Neural cell (in vitro differentiated cells): ENCODE measurements at regions not wholly inside any gene's neighbourhood (a gene's known extent, or its start where the extent isn't known, plus 50 kb on each side); places are given as distances from the start of the nearest gene placed in this dataset.

ENCODE experiments used
- H2AFZ ChIP-seq: fragments of 200-600, 300-800 bp; sonication (generic), shearing (Covaris generic); 2 replicates; pipeline ENCODE4 v1.6.0; 2014; ENCODE audit warnings: low read depth, mild to moderate bottlenecking, antibody characterized with exemption, low read length, moderate library complexity
- H3F3A ChIP-seq: fragments of 200-600 bp; shearing (Covaris generic); 2 replicates; pipeline ENCODE4 v1.6.1; 2016; ENCODE audit warnings: mild to moderate bottlenecking, moderate library complexity, mixed read lengths, antibody characterized with exemption, low read length; ENCODE audit not compliant: insufficient read depth, poor library complexity, severe bottlenecking
- H3K27ac ChIP-seq: fragments of 200-600, 300-800 bp; sonication (generic), shearing (Covaris generic); 2 replicates; pipeline ENCODE4 v1.5.1; 2014; ENCODE audit warnings: mild to moderate bottlenecking, low read length, moderate library complexity
- H3K27me3 ChIP-seq: fragments of 300-800, 200-600 bp; sonication (generic), shearing (Covaris generic); 2 replicates; pipeline ENCODE4 v1.6.0; 2014; ENCODE audit warnings: mild to moderate bottlenecking, low read depth, low read length, moderate library complexity; ENCODE audit not compliant: insufficient read depth
- H3K36me3 ChIP-seq: fragments of 300-800, 200-600 bp; sonication (generic), shearing (Covaris generic); 2 replicates; pipeline ENCODE4 v1.5.1; 2014; ENCODE audit warnings: mild to moderate bottlenecking, antibody characterized with exemption, low read length, moderate library complexity; ENCODE audit not compliant: insufficient read depth
- H3K4me2 ChIP-seq: fragments of 300-800, 200-600 bp; sonication (generic), shearing (Covaris generic); 2 replicates; pipeline ENCODE4 v1.6.0; 2014; ENCODE audit warnings: mild to moderate bottlenecking, low read length
- H3K4me3 ChIP-seq: fragments of 300-800, 200-600 bp; sonication (generic), shearing (Covaris generic); 2 replicates; pipeline ENCODE4 v1.5.1; 2014; ENCODE audit warnings: mild to moderate bottlenecking, low read length, moderate library complexity
- H3K79me2 ChIP-seq: fragments of 200-600 bp; shearing (Covaris generic); replicated peaks from 2 replicates; pipeline ENCODE4 v1.6.0; 2014; ENCODE audit warnings: mild to moderate bottlenecking, low read length, moderate library complexity; ENCODE audit not compliant: insufficient read depth
- H3K9ac ChIP-seq: fragments of 300-800, 200-600 bp; sonication (generic), shearing (Covaris generic); 2 replicates; pipeline ENCODE4 v1.6.1; 2016; ENCODE audit warnings: mild to moderate bottlenecking, low read length, mixed read lengths
- H3K9me2 ChIP-seq: fragments of 200-600 bp; shearing (Covaris generic); 2 replicates; pipeline ENCODE4 v1.6.1; 2016; ENCODE audit warnings: mild to moderate bottlenecking, low read length, mixed read lengths; ENCODE audit not compliant: insufficient read depth
- H3K9me3 ChIP-seq: fragments of 200-600, 300-800 bp; sonication (generic), shearing (Covaris generic); 2 replicates; pipeline ENCODE4 v1.6.1; 2016; ENCODE audit warnings: mild to moderate bottlenecking, mixed run types, low read length, moderate library complexity, mixed read lengths
- H4K20me1 ChIP-seq: fragments of 200-600 bp; shearing (Covaris generic); 2 replicates; pipeline ENCODE4 v1.6.1; 2016; ENCODE audit warnings: mild to moderate bottlenecking, mixed run types; ENCODE audit not compliant: insufficient read depth
- CTCF ChIP-seq: fragments of 450-650 bp; IDR thresholded peaks from 2 replicates; pipeline ENCODE4 v1.5.1; 2014; ENCODE audit warnings: antibody characterized with exemption, mild to moderate bottlenecking, moderate library complexity; ENCODE audit not compliant: poor library complexity, severe bottlenecking
- EP300 ChIP-seq: fragments of 450-650 bp; conservative IDR thresholded peaks from 2 replicates; pipeline ENCODE4 v1.6.1; 2014; ENCODE audit warnings: antibody characterized with exemption, mild to moderate bottlenecking, moderate library complexity; ENCODE audit not compliant: poor library complexity, severe bottlenecking
- EZH2 ChIP-seq: fragments of 200-600, 300-800 bp; shearing (Covaris generic), sonication (generic); IDR thresholded peaks from 2 replicates; pipeline ENCODE4 v1.6.1; 2014; ENCODE audit warnings: antibody characterized with exemption, low read length, borderline replicate concordance, mild to moderate bottlenecking; ENCODE audit not compliant: insufficient read depth, poor library complexity, severe bottlenecking
- MXI1 ChIP-seq: fragments of 450-650 bp; conservative IDR thresholded peaks from 2 replicates; pipeline ENCODE4 v1.6.1; 2014; ENCODE audit warnings: antibody characterized with exemption, mild to moderate bottlenecking; ENCODE audit not compliant: poor library complexity, severe bottlenecking
- POLR2AphosphoS5 ChIP-seq: IDR thresholded peaks from 2 replicates; pipeline ENCODE4 v1.6.1; 2012
- RAD21 ChIP-seq: fragments of 450-650 bp; conservative IDR thresholded peaks from 2 replicates; pipeline ENCODE4 v1.6.1; 2014; ENCODE audit warnings: antibody characterized with exemption, mild to moderate bottlenecking, moderate library complexity
- REST ChIP-seq: IDR thresholded peaks from 2 replicates; pipeline ENCODE4 v1.6.1; 2012; ENCODE audit warnings: borderline replicate concordance
- SMC3 ChIP-seq: fragments of 450-650 bp; conservative IDR thresholded peaks from 2 replicates; pipeline ENCODE4 v1.6.1; 2014; ENCODE audit warnings: antibody characterized with exemption, mild to moderate bottlenecking, moderate library complexity; ENCODE audit not compliant: poor library complexity
- TAF1 ChIP-seq: IDR thresholded peaks from 2 replicates; pipeline ENCODE4 v1.6.1; 2012; ENCODE audit warnings: low read depth

- Histone ChIP-seq H3K27me3 (no peaks in the 10 kb centered on the region), H3F3A (no peaks in the 10 kb centered on the region), H3K9me3 (no peaks in the 10 kb centered on the region), H3K79me2 (no peaks in the 10 kb centered on the region), H2AFZ (no peak overlapping the region), H3K27ac (no peak overlapping the region), H4K20me1 (no peaks in the 10 kb centered on the region), H3K9me2 (no peaks in the 10 kb centered on the region), H3K4me3 (no peak overlapping the region), H3K9ac (no peak overlapping the region), H3K4me2 (no peak overlapping the region), H3K36me3 (no peaks in the 10 kb centered on the region)
- TF ChIP-seq CTCF: no peak
Observed at GRCh38 chr1:243968413-243968812, 82.7 kb upstream of the ZBTB18 start.

GRCh38 chr1:243964915-243965314 is 86.2 kb upstream of the ZBTB18 start:
- H3K4me3 ChIP-seq: no peak overlapping the region
- no peak overlapping the region for H3K9ac ChIP-seq
- no peak overlapping the region for H3K4me2 ChIP-seq
- no peak for TF ChIP-seq SMC3
- TF ChIP-seq REST: no peak
- no peak for TF ChIP-seq RAD21
- TF ChIP-seq TAF1: no peak
- no peak for TF ChIP-seq EZH2
- no peak for TF ChIP-seq EP300
- no peak for TF ChIP-seq POLR2AphosphoS5
- TF ChIP-seq MXI1: no peak
- no peak for TF ChIP-seq CTCF
- H4K20me1 ChIP-seq: no peaks in the 10 kb centered on the region
- no peaks in the 10 kb centered on the region for H3K79me2 ChIP-seq
- no peak overlapping the region for H3K27ac ChIP-seq
- no peaks in the 10 kb centered on the region for H3K27me3 ChIP-seq
- H3K9me3 ChIP-seq: no peaks in the 10 kb centered on the region
- no peak overlapping the region for H2AFZ ChIP-seq
- no peaks in the 10 kb centered on the region for H3K36me3 ChIP-seq
- H3F3A ChIP-seq: no peaks in the 10 kb centered on the region
- no peaks in the 10 kb centered on the region for H3K9me2 ChIP-seq
